H1 (cell line): ENCODE measurements at regions not wholly inside any gene's neighbourhood (a gene's known extent, or its start where the extent isn't known, plus 50 kb on each side); places are given as distances from the start of the nearest gene placed in this dataset.

Experiments
- CTCF ChIA-PET: fragments of 300-600 bp; sonication (Branson Sonifier 250); formaldehyde crosslinking; loops from one replicate; lab custom pipeline; 2021; ENCODE audit not compliant: partially characterized antibody; lab: Charles Lee
- POLR2A ChIA-PET: fragments of 300-600 bp; sonication (Branson Sonifier 250); formaldehyde crosslinking; loops from one replicate; lab custom pipeline; 2021; ENCODE audit warnings: inconsistent platforms; ENCODE audit not compliant: partially characterized antibody; lab: Charles Lee
- DNase-seq, 2 experiments: peaks; one replicate each; pipeline versions ENCODE4 v3.0.0 to v3.0.0-alpha.2; 2010 to 2022; ENCODE audit warnings: low spot score in 2 of 2, low read depth in 1 of 2, mixed read lengths in 1 of 2
- FAIRE-seq: peaks from 2 replicates; lab custom pipeline; 2011; peaks lifted over from hg19 to GRCh38; lab: Jason Lieb, UNC
- H2AFZ ChIP-seq: 2 replicates; pipeline ENCODE4 v1.8.1; 2012; ENCODE audit warnings: low read length, inconsistent platforms
- H2AK5ac ChIP-seq: 2 replicates; pipeline ENCODE4 v1.6.1; 2013; ENCODE audit warnings: low read depth, low read length
- H2BK120ac ChIP-seq: replicated peaks from 2 replicates; pipeline ENCODE3; 2013; ENCODE audit warnings: low read depth, low read length, inconsistent platforms
- H2BK12ac ChIP-seq: 2 replicates; pipeline ENCODE4 v1.6.1; 2013; ENCODE audit warnings: low read depth, low read length
- H2BK15ac ChIP-seq: 2 replicates; pipeline ENCODE4 v1.6.1; 2013; ENCODE audit warnings: low read length
- H2BK20ac ChIP-seq: 2 replicates; pipeline ENCODE4 v1.6.1; 2013; ENCODE audit warnings: low read length
- H2BK5ac ChIP-seq: 2 replicates; pipeline ENCODE4 v1.6.1; 2013; ENCODE audit warnings: low read depth, low read length
- H3K14ac ChIP-seq: 2 replicates; pipeline ENCODE4 v1.6.1; 2013; ENCODE audit warnings: inconsistent platforms; ENCODE audit not compliant: insufficient read length
- H3K18ac ChIP-seq: 2 replicates; pipeline ENCODE4 v1.6.1; 2013; ENCODE audit warnings: low read length; ENCODE audit errors: extremely low read depth
- H3K23ac ChIP-seq: 2 replicates; pipeline ENCODE4 v1.6.1; 2013; ENCODE audit warnings: inconsistent platforms; ENCODE audit not compliant: insufficient read length
- H3K23me2 ChIP-seq: 2 replicates; pipeline ENCODE4 v1.6.1; 2013; ENCODE audit warnings: low read depth, low read length
- H3K27ac ChIP-seq: 2 replicates; pipeline ENCODE4 v1.6.1; 2011; ENCODE audit warnings: low read depth, low read length, inconsistent platforms
- H3K27me3 ChIP-seq, 4 experiments: replicated peaks in 1 of 4; 1 replicate in 1 of 4; 2 replicates in 3 of 4; pipeline versions ENCODE4 v1.6.1 to v1.8.1; 2011 to 2013; ENCODE audit warnings: low read length in 3 of 4, mild to moderate bottlenecking in 3 of 4, inconsistent platforms in 2 of 4, mixed read lengths in 2 of 4, moderate library complexity in 1 of 4; ENCODE audit not compliant: control insufficient read depth in 3 of 4, insufficient read depth in 3 of 4; ENCODE audit errors: extremely low read depth in 1 of 4
- H3K36me3 ChIP-seq, 4 experiments: 2 replicates each; pipeline versions ENCODE4 v1.6.1 to v1.8.1; 2011 to 2013; ENCODE audit warnings: mild to moderate bottlenecking in 4 of 4, low read length in 3 of 4, moderate library complexity in 2 of 4, control low read depth in 1 of 4, inconsistent platforms in 1 of 4; ENCODE audit not compliant: insufficient read depth in 4 of 4, control insufficient read depth in 2 of 4
- H3K4ac ChIP-seq: replicated peaks from 2 replicates; pipeline ENCODE3; 2013; ENCODE audit warnings: low read length, low read depth, mixed read lengths, inconsistent platforms; ENCODE audit not compliant: insufficient read length
- H3K4me1 ChIP-seq, 4 experiments: replicated peaks in 1 of 4; 1 replicate in 1 of 4; 2 replicates in 3 of 4; pipeline versions ENCODE4 v1.6.1 to v1.8.1; 2011 to 2013; ENCODE audit warnings: low read length in 3 of 4, inconsistent platforms in 2 of 4, mixed read lengths in 1 of 4; ENCODE audit not compliant: insufficient read depth in 4 of 4, control insufficient read depth in 3 of 4
- H3K4me2 ChIP-seq, 2 experiments: 2 replicates each; pipeline versions ENCODE4 v1.6.1 to v1.8.1; 2011 to 2013; ENCODE audit warnings: low read depth in 2 of 2, low read length in 2 of 2, control low read depth in 1 of 2, inconsistent platforms in 1 of 2, mild to moderate bottlenecking in 1 of 2; ENCODE audit not compliant: insufficient read depth in 1 of 2
- H3K4me3 ChIP-seq, 4 experiments: fragments of 200-600, 300-600 bp in 1 of 4; sonication (generic), shearing (Covaris generic), sonication (Bioruptor Twin) in 1 of 4; 2 replicates each; pipeline versions ENCODE4 v1.5.1 to v1.8.1; 2011 to 2016; ENCODE audit warnings: low read length in 4 of 4, low read depth in 3 of 4, control low read depth in 2 of 4, inconsistent platforms in 2 of 4, mild to moderate bottlenecking in 2 of 4, mixed read lengths in 1 of 4, moderate library complexity in 1 of 4; ENCODE audit not compliant: insufficient read depth in 2 of 4; ENCODE audit errors: extremely low read depth in 1 of 4
- H3K56ac ChIP-seq: replicated peaks from 2 replicates; pipeline ENCODE3; 2013; ENCODE audit warnings: low read depth, mild to moderate bottlenecking, mixed read lengths, low read length, inconsistent platforms; ENCODE audit not compliant: insufficient read length
- H3K79me1 ChIP-seq: 2 replicates; pipeline ENCODE4 v1.6.1; 2013; ENCODE audit warnings: low read depth, low read length, control low read depth
- H3K79me2 ChIP-seq, 2 experiments: 2 replicates each; pipeline versions ENCODE4 v1.6.1 to v1.8.1; 2012 to 2013; ENCODE audit warnings: low read length in 2 of 2, mild to moderate bottlenecking in 2 of 2, inconsistent platforms in 1 of 2; ENCODE audit not compliant: insufficient read depth in 2 of 2, control insufficient read depth in 1 of 2
- H3K9ac ChIP-seq, 4 experiments: replicated peaks in 1 of 4; 1 replicate in 1 of 4; 2 replicates in 3 of 4; pipeline versions ENCODE4 v1.6.1 to v1.8.1; 2011 to 2013; ENCODE audit warnings: low read depth in 3 of 4, low read length in 3 of 4, control low read depth in 2 of 4, mild to moderate bottlenecking in 2 of 4, moderate library complexity in 2 of 4, inconsistent platforms in 1 of 4; ENCODE audit errors: extremely low read depth in 1 of 4
- H3K9me3 ChIP-seq, 2 experiments: 2 replicates each; pipeline versions ENCODE4 v1.6.1 to v1.8.1; 2012 to 2013; ENCODE audit warnings: mild to moderate bottlenecking in 2 of 2, moderate library complexity in 2 of 2, control low read depth in 1 of 2, inconsistent platforms in 1 of 2, low read depth in 1 of 2, low read length in 1 of 2, mixed read lengths in 1 of 2; ENCODE audit not compliant: insufficient read depth in 2 of 2
- H4K20me1 ChIP-seq, 2 experiments: replicated peaks in 1 of 2; 2 replicates each; pipeline versions ENCODE3 to v1.8.1; 2011 to 2013; ENCODE audit warnings: inconsistent platforms in 2 of 2, low read length in 2 of 2, mild to moderate bottlenecking in 1 of 2; ENCODE audit not compliant: insufficient read depth in 2 of 2, control insufficient read depth in 1 of 2
- H4K5ac ChIP-seq: 2 replicates; pipeline ENCODE4 v1.6.1; 2013; ENCODE audit warnings: low read length, low read depth, mixed read lengths, inconsistent platforms; ENCODE audit not compliant: insufficient read length
- H4K8ac ChIP-seq: 2 replicates; pipeline ENCODE4 v1.8.0; 2013; ENCODE audit warnings: mild to moderate bottlenecking, moderate library complexity, low read length, inconsistent platforms; ENCODE audit not compliant: insufficient read depth; ENCODE audit errors: extremely low read depth
- H4K91ac ChIP-seq: replicated peaks from 2 replicates; pipeline ENCODE3; 2013; ENCODE audit warnings: low read length, mixed read lengths, inconsistent platforms; ENCODE audit not compliant: insufficient read length
- BACH1 ChIP-seq: IDR thresholded peaks from 2 replicates; pipeline ENCODE4 v1.6.1; 2012; ENCODE audit warnings: low read length, improper control_type of control experiment
- CBX5 ChIP-seq: fragments of 300-800, 300-1000 bp; sonication (generic); IDR thresholded peaks from 2 replicates; pipeline ENCODE4 v1.7.1; 2016; ENCODE audit warnings: antibody characterized with exemption, low read length, low read depth
- CEBPB ChIP-seq: IDR thresholded peaks from 2 replicates; pipeline ENCODE4 v1.6.1; 2012; ENCODE audit warnings: low read depth, low read length
- CHD2 ChIP-seq: IDR thresholded peaks from 2 replicates; pipeline ENCODE4 v1.6.1; 2012; ENCODE audit warnings: low read length, improper control_type of control experiment
- E2F6 ChIP-seq: IDR thresholded peaks from 2 replicates; pipeline ENCODE4 v1.6.1; 2012; ENCODE audit warnings: inconsistent platforms
- KDM5A ChIP-seq: fragments of 200-600 bp; IDR thresholded peaks from 2 replicates; pipeline ENCODE4 v1.7.1; 2012; ENCODE audit warnings: mild to moderate bottlenecking, low read length, inconsistent platforms, mixed read lengths
- MAX ChIP-seq: IDR thresholded peaks from 2 replicates; pipeline ENCODE4 v1.6.1; 2012; ENCODE audit warnings: inconsistent platforms
- POLR2AphosphoS5 ChIP-seq: IDR thresholded peaks from 2 replicates; pipeline ENCODE4 v1.6.1; 2011; ENCODE audit warnings: low read depth, low read length
- SIRT6 ChIP-seq: IDR thresholded peaks from one replicate; pipeline ENCODE4 v1.7.1; 2012; ENCODE audit warnings: low read length, inconsistent platforms
- TBP ChIP-seq: IDR thresholded peaks from 2 replicates; pipeline ENCODE4 v1.6.1; 2011; ENCODE audit warnings: low read depth, low read length, improper control_type of control experiment
- WGBS, 2 experiments: shearing (Covaris generic) in 1 of 2; methylation state at CpG; one replicate each; pipeline versions ENCODE4 v1.1.6 to v1.1.7; 2013 to 2015; ENCODE audit warnings: low lambda C conversion rate in 2 of 2, mixed read lengths in 2 of 2, inconsistent platforms in 1 of 2, low coverage in 1 of 2, missing lambda C conversion rate in 1 of 2; ENCODE audit not compliant: insufficient replicate concordance in 2 of 2, insufficient coverage in 1 of 2, insufficient read length in 1 of 2; ENCODE audit errors: extremely low coverage in 1 of 2, missing lambda C conversion rate in 1 of 2; 5-methylcytosine and 5-hydroxymethylcytosine counted together
- TF ChIP-seq, protein P1 (sequence below): IDR thresholded peaks from 2 replicates; pipeline ENCODE4 v1.6.1; 2011; ENCODE audit warnings: low read length, improper control_type of control experiment

- no peak overlapping the region for H4K91ac ChIP-seq
- H3K18ac ChIP-seq = no peak overlapping the region
- POLR2A ChIA-PET = no interaction called here
- no peaks in the 10 kb centered on the region for H3K23me2 ChIP-seq
- H3K27me3 ChIP-seq = no peaks in the 10 kb centered on the region
- no peak overlapping the region for H2AK5ac ChIP-seq
- H2BK12ac ChIP-seq = no peak overlapping the region
- H4K20me1 ChIP-seq = no peaks in the 10 kb centered on the region
- H3K4ac ChIP-seq = no peak overlapping the region
- FAIRE-seq = no peak
- no peak overlapping the region for H3K27ac ChIP-seq
- CTCF ChIA-PET = interaction anchor here (1.3 kb wide), 1 partner anchor 533 kb away, joined by 4 read pairs; no protein-coding TSS in a partner anchor
- H3K79me2 ChIP-seq = no peaks in the 10 kb centered on the region
- H3K4me3 ChIP-seq = no peak overlapping the region
- 93% methylated on average over 4 of the region's 4 CpGs; no CpG with 5 or more reads in 1 of the 2 experiments for WGBS, 2 experiments
- no peak overlapping the region for H3K4me2 ChIP-seq
- H3K14ac ChIP-seq = no peak overlapping the region
- no peak overlapping the region for H2AFZ ChIP-seq
- no peak overlapping the region for H3K23ac ChIP-seq
- H3K4me1 ChIP-seq = no peaks in the 10 kb centered on the region
- no peak overlapping the region for H2BK5ac ChIP-seq
- H4K8ac ChIP-seq = no peak overlapping the region
- H2BK15ac ChIP-seq = no peak overlapping the region
- no peak overlapping the region for H2BK120ac ChIP-seq
- H3K79me1 ChIP-seq = no peaks in the 10 kb centered on the region
- no peak overlapping the region for H3K9ac ChIP-seq
- H3K9me3 ChIP-seq = no peaks in the 10 kb centered on the region
- H3K36me3 ChIP-seq = no peaks in the 10 kb centered on the region
- H2BK20ac ChIP-seq = no peak overlapping the region
- H4K5ac ChIP-seq = no peak overlapping the region
- no peak for DNase-seq
- H3K56ac ChIP-seq = no peak overlapping the region
- TF ChIP-seq, protein P1, sequence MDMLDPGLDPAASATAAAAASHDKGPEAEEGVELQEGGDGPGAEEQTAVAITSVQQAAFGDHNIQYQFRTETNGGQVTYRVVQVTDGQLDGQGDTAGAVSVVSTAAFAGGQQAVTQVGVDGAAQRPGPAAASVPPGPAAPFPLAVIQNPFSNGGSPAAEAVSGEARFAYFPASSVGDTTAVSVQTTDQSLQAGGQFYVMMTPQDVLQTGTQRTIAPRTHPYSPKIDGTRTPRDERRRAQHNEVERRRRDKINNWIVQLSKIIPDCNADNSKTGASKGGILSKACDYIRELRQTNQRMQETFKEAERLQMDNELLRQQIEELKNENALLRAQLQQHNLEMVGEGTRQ = no peak
- no peak for TF ChIP-seq SIRT6
- no peak for TF ChIP-seq CHD2
- no peak for TF ChIP-seq POLR2AphosphoS5
- no peak for TF ChIP-seq BACH1
- no peak for TF ChIP-seq CBX5
- no peak for TF ChIP-seq TBP
- no peak for TF ChIP-seq KDM5A
- TF ChIP-seq CEBPB = no peak
- no peak for TF ChIP-seq MAX
- TF ChIP-seq E2F6 = no peak
Observed at GRCh38 chr10:85316276-85316675, 987.9 kb downstream of the CCSER2 start.
